Left ventricle myocardium inferior (tissue), 1 donor: ENCODE measurements at regions not wholly inside any gene's neighbourhood (a gene's known extent, or its start where the extent isn't known, plus 50 kb on each side); places are given as distances from the start of the nearest gene placed in this dataset.

Source experiments
- DNase-seq: peaks from one replicate; pipeline ENCODE4 v3.0.0-alpha.2; 2020
- H3K27ac ChIP-seq: fragments of 200-600 bp; replicated peaks from 2 replicates; pipeline ENCODE4 v1.8.0; 2021
- H3K27me3 ChIP-seq: fragments of 200-600 bp; 2 replicates; pipeline ENCODE4 v1.8.0; 2021; ENCODE audit warnings: low read depth
- H3K36me3 ChIP-seq: fragments of 200-600 bp; 2 replicates; pipeline ENCODE4 v1.8.0; 2021
- H3K4me1 ChIP-seq: fragments of 200-600 bp; 2 replicates; pipeline ENCODE4 v1.8.0; 2021
- H3K4me3 ChIP-seq: fragments of 200-600 bp; 2 replicates; pipeline ENCODE4 v1.8.0; 2021; ENCODE audit warnings: mild to moderate bottlenecking, moderate library complexity
- H3K9me3 ChIP-seq: fragments of 200-600 bp; replicated peaks from 2 replicates; pipeline ENCODE4 v1.8.0; 2021
- intact Hi-C: fragments of 100-400 bp; cut with micrococcal nuclease; formaldehyde crosslinking; loops from one replicate; pipeline ENCODE4 v1.11.0; 2022
- TF ChIP-seq, protein P1 (sequence below): fragments of 200-600 bp; IDR thresholded peaks from 2 replicates; pipeline ENCODE4 v1.8.0; 2021; ENCODE audit warnings: antibody characterized with exemption, mild to moderate bottlenecking, borderline replicate concordance
- donor health status: DM: no; HTN: yes; CAD: no; lungs with severe emphysema.

DNA sequence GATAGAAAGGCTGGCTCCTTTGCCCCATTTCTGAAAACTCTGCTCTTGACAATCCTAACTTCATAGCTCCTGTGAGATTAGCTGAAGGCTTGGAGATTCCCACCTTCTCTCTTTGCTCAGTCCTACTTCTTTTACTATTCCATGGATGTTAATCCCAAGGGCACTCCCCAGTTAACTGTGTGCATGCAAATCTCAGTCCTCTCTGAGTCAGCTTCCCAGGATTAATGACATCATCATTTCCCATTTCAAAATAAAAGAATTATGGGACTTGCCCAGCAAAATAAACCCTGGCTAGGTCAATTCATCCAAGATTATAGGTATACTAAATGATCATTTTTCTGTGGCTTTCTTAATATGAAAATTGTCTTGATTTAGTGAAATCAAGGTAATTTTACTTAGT lies 328.6 kb upstream of the NR3C2 start:
- Histone ChIP-seq H3K27me3 (no peaks in the 10 kb centered on the region), H3K27ac (no peak overlapping the region), H3K4me1 (no peaks in the 10 kb centered on the region), H3K9me3 (no peaks in the 10 kb centered on the region), H3K36me3 (no peaks in the 10 kb centered on the region), H3K4me3 (no peak overlapping the region)
- intact Hi-C loops: no loop called here
- TF ChIP-seq, protein P1, sequence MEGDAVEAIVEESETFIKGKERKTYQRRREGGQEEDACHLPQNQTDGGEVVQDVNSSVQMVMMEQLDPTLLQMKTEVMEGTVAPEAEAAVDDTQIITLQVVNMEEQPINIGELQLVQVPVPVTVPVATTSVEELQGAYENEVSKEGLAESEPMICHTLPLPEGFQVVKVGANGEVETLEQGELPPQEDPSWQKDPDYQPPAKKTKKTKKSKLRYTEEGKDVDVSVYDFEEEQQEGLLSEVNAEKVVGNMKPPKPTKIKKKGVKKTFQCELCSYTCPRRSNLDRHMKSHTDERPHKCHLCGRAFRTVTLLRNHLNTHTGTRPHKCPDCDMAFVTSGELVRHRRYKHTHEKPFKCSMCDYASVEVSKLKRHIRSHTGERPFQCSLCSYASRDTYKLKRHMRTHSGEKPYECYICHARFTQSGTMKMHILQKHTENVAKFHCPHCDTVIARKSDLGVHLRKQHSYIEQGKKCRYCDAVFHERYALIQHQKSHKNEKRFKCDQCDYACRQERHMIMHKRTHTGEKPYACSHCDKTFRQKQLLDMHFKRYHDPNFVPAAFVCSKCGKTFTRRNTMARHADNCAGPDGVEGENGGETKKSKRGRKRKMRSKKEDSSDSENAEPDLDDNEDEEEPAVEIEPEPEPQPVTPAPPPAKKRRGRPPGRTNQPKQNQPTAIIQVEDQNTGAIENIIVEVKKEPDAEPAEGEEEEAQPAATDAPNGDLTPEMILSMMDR: no peak
- no peak for DNase-seq

DNA sequence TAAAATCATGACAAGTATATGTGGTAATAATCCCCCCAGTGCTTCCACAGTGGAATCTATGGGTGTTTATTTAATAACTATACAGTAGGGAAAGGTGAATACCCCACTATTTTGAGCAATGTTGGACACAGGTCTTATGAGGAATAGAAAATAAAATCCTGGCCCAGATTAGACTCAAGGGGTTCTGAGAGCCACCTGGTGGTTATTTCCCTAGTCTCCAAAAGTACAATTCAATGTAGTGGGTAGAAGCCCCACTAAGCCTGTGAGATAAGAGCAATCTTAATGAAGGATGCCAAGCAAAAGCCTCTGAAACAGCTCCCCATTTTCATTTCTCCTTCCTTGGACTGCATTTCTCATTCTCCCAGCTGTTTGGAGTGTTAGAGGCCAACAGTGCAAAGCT lies 328.2 kb upstream of the NR3C2 start:
- no peaks in the 10 kb centered on the region for H3K9me3 ChIP-seq
- no peaks in the 10 kb centered on the region for H3K27me3 ChIP-seq
- no peak for DNase-seq
- H3K36me3 ChIP-seq: no peaks in the 10 kb centered on the region
- no peaks in the 10 kb centered on the region for H3K4me1 ChIP-seq
- TF ChIP-seq, protein P1: peak; percentile 28
- no peak overlapping the region for H3K4me3 ChIP-seq
- no peak overlapping the region for H3K27ac ChIP-seq
- intact Hi-C loops: no loop called here

DNA sequence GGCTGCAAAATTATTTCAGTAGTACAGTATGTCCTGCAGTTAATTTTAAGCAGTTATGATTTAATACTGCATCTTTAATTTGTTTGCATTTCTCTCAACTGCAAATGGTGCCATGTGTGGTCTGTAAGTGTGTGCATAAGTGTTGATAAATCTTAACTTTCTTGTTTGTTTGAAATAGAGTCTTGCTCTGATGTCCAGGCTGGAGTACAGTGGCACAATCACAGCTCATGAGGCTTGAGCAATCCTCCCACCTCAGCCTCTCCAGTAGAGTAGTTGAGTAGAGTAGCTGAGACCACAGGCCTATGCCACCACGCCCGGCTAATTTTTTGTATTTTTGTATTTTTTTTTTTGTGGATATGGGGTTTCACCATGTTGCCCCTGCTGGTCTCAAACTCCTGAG lies 322.5 kb upstream of the NR3C2 start:
- TF ChIP-seq, protein P1: no peak
- Histone ChIP-seq H3K9me3 (peaks cover 27% of the 10 kb centered on the region), H3K4me1 (no peaks in the 10 kb centered on the region), H3K36me3 (no peaks in the 10 kb centered on the region), H3K4me3 (no peak overlapping the region), H3K27ac (no peak overlapping the region), H3K27me3 (no peaks in the 10 kb centered on the region)
- DNase-seq: no peak
- intact Hi-C loops: no loop called here

DNA sequence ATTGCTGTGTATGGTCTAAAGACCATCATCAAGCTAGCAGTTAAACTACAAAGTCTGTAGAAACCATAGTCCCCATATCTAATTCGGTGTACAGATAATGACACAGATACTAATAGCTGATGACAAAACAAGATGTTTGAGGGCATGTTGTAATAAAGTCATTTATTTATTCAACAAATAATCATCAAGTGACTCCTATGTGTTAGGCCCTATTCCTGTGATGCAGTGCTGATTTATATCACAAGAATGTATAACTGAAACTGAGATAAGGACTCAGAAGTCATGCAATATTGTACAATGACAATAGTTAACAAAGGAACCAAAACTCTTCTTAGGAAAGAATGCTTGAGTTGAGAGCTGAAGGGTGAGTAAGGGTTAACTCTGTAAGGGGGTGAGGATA lies 315.0 kb upstream of the NR3C2 start:
- Histone ChIP-seq H3K36me3 (no peaks in the 10 kb centered on the region), H3K4me1 (no peaks in the 10 kb centered on the region), H3K27ac (no peak overlapping the region), H3K27me3 (no peaks in the 10 kb centered on the region), H3K9me3 (peaks cover 23% of the 10 kb centered on the region), H3K4me3 (no peak overlapping the region)
- intact Hi-C loops: no loop called here
- no peak for DNase-seq
- TF ChIP-seq, protein P1: no peak

DNA sequence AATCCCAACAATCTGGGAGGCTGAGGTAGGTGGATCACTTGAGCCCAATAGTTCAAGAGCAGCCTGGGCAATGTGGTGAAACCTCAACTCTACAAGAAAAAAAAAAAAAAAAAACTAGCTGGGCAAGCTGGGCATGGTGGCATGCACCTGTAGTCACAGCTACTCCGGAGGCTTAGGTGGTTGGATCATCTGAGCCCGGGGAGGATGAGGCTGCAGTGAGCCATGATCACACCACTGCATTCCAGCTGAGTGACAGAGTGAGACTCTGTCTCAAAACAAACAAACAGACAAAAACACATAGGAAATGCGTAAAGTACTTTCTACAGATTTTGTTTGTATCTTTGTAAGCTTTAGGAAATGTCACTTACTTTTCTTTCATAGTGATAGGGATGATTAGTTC lies 307.2 kb upstream of the NR3C2 start:
- no peak overlapping the region for H3K27ac ChIP-seq
- TF ChIP-seq, protein P1: no peak
- H3K9me3 ChIP-seq: no peaks in the 10 kb centered on the region
- no peaks in the 10 kb centered on the region for H3K27me3 ChIP-seq
- no peaks in the 10 kb centered on the region for H3K36me3 ChIP-seq
- H3K4me1 ChIP-seq: no peaks in the 10 kb centered on the region
- no peak for DNase-seq
- H3K4me3 ChIP-seq: no peak overlapping the region
- intact Hi-C loops: no loop called here
